ENCODE measurements at regions not wholly inside any gene's neighbourhood (a gene's known extent, or its start where the extent isn't known, plus 50 kb on each side); places are given as distances from the start of the nearest gene placed in this dataset.

GRCh38 chr12:98385641-98386040 lies 129.7 kb upstream of the TMPO start:
- H3K4me2 ChIP-seq (replicated peaks; ENCODE audit: extremely low read depth, low read length, poor library complexity, severe bottlenecking), result no peak overlapping the region
- H3K36me3 ChIP-seq (replicated peaks in 1 of 2; ENCODE audit: control insufficient read depth in 1 of 2, insufficient read depth in 2 of 2, low read length in 2 of 2), result no peaks in the 10 kb centered on the region
- H3K4me3 Mint-ChIP-seq, result no peak overlapping the region
- peaks cover 0 to 2% (median 0%) of the 10 kb centered on the region in 7 donors for H3K9me3 Mint-ChIP-seq
- no peak overlapping the region for H2AFZ ChIP-seq (ENCODE audit: insufficient read depth, low read depth, low read length, poor library complexity, severe bottlenecking)
- WGBS (ENCODE audit: insufficient coverage), result no CpG with 5 or more reads among the region's 1 CpG
- no peaks in the 10 kb centered on the region for H3K4me1 ChIP-seq (ENCODE audit: control insufficient read depth in 1 of 2, insufficient read depth in 2 of 2, low read length in 2 of 2)
- no peaks in the 10 kb centered on the region for H4K20me1 ChIP-seq (ENCODE audit: insufficient read depth, low read length)
- H3K9ac ChIP-seq (ENCODE audit: insufficient read depth, low read length, poor library complexity, severe bottlenecking), result no peak overlapping the region
- no peak overlapping the region for H3K27ac Mint-ChIP-seq
- no peaks in the 10 kb centered on the region for H3K4me1 Mint-ChIP-seq
- H3K4me3 ChIP-seq (replicated peaks in 1 of 3; ENCODE audit: low read depth in 2 of 3, low read length in 3 of 3), result no peak overlapping the region
- H3K36me3 Mint-ChIP-seq, result no peaks in the 10 kb centered on the region
- DNase-seq, result no peak
- no peak for TF ChIP-seq CTCF (IDR thresholded peaks at IDR 0.05)
- H3K9me3 ChIP-seq (replicated peaks in 1 of 2; ENCODE audit: control insufficient read depth in 1 of 2, insufficient read depth in 1 of 2, low read length in 2 of 2), result no peaks in the 10 kb centered on the region
- H3K27me3 Mint-ChIP-seq (ENCODE audit: low read depth in 3 of 3), result peaks cover 11 to 19% (median 12%) of the 10 kb centered on the region in 3 donors
- peaks cover 0 to 2% of the 10 kb centered on the region in 2 donors for H3K27me3 ChIP-seq (ENCODE audit: control insufficient read depth in 2 of 2, insufficient read depth in 2 of 2, low read length in 2 of 2)
- intact Hi-C loops (cut with micrococcal nuclease), result no loop called here
- H3K27ac ChIP-seq (ENCODE audit: low read depth in 1 of 2, low read length in 2 of 2), result no peak overlapping the region
- no peaks in the 10 kb centered on the region for H3K79me2 ChIP-seq (ENCODE audit: insufficient read depth, low read length)

- Histone ChIP-seq H3K9me3 (replicated peaks in 1 of 2; ENCODE audit: control insufficient read depth in 1 of 2, insufficient read depth in 1 of 2, low read length in 2 of 2) (no peaks in the 10 kb centered on the region), H3K9ac (ENCODE audit: insufficient read depth, low read length, poor library complexity, severe bottlenecking) (no peak overlapping the region), H3K4me1 (ENCODE audit: control insufficient read depth in 1 of 2, insufficient read depth in 2 of 2, low read length in 2 of 2) (no peaks in the 10 kb centered on the region), H3K27me3 (ENCODE audit: control insufficient read depth in 2 of 2, insufficient read depth in 2 of 2, low read length in 2 of 2) (peaks cover 0 to 2% of the 10 kb centered on the region in 2 donors), H2AFZ (ENCODE audit: insufficient read depth, low read depth, low read length, poor library complexity, severe bottlenecking) (no peak overlapping the region), H3K4me3 (replicated peaks in 1 of 3; ENCODE audit: low read depth in 2 of 3, low read length in 3 of 3) (no peak overlapping the region), H3K36me3 (replicated peaks in 1 of 2; ENCODE audit: control insufficient read depth in 1 of 2, insufficient read depth in 2 of 2, low read length in 2 of 2) (no peaks in the 10 kb centered on the region), H4K20me1 (ENCODE audit: insufficient read depth, low read length) (no peaks in the 10 kb centered on the region), H3K4me2 (replicated peaks; ENCODE audit: extremely low read depth, low read length, poor library complexity, severe bottlenecking) (no peak overlapping the region), H3K27ac (ENCODE audit: low read depth in 1 of 2, low read length in 2 of 2) (no peak overlapping the region), H3K79me2 (ENCODE audit: insufficient read depth, low read length) (no peaks in the 10 kb centered on the region)
- H3K27ac Mint-ChIP-seq, result no peak overlapping the region
- WGBS (ENCODE audit: insufficient coverage), result 71% methylated on average over 1 of the region's 2 CpGs
- H3K36me3 Mint-ChIP-seq, result no peaks in the 10 kb centered on the region
- intact Hi-C loops (cut with micrococcal nuclease), result no loop called here
- TF ChIP-seq CTCF (IDR thresholded peaks at IDR 0.05), result no peak
- DNase-seq, result no peak
- H3K4me3 Mint-ChIP-seq, result no peak overlapping the region
- no peaks in the 10 kb centered on the region for H3K4me1 Mint-ChIP-seq
- H3K27me3 Mint-ChIP-seq (ENCODE audit: low read depth in 3 of 3), result peaks cover 11 to 16% (median 16%) of the 10 kb centered on the region in 3 donors
- no peaks in the 10 kb centered on the region for H3K9me3 Mint-ChIP-seq
Measured at GRCh38 chr12:98387444-98387843, 127.9 kb upstream of the TMPO start.
